ENCODE measurements at regions not wholly inside any gene's neighbourhood (a gene's known extent, or its start where the extent isn't known, plus 50 kb on each side); places are given as distances from the start of the nearest gene placed in this dataset.

GRCh38 chr5:14953075-14953607, 81.6 kb upstream of the ANKH start:
- TF ChIP-seq, protein P1, sequence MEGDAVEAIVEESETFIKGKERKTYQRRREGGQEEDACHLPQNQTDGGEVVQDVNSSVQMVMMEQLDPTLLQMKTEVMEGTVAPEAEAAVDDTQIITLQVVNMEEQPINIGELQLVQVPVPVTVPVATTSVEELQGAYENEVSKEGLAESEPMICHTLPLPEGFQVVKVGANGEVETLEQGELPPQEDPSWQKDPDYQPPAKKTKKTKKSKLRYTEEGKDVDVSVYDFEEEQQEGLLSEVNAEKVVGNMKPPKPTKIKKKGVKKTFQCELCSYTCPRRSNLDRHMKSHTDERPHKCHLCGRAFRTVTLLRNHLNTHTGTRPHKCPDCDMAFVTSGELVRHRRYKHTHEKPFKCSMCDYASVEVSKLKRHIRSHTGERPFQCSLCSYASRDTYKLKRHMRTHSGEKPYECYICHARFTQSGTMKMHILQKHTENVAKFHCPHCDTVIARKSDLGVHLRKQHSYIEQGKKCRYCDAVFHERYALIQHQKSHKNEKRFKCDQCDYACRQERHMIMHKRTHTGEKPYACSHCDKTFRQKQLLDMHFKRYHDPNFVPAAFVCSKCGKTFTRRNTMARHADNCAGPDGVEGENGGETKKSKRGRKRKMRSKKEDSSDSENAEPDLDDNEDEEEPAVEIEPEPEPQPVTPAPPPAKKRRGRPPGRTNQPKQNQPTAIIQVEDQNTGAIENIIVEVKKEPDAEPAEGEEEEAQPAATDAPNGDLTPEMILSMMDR (conservative IDR thresholded peaks at IDR 0.05; ENCODE audit: low read depth, low read length), result no peak
- TF ChIP-seq EZH2 (IDR thresholded peaks at IDR 0.05; ENCODE audit: low read length, unreplicated experiment) (no peak), EZH2phosphoT487 (IDR thresholded peaks at IDR 0.05; ENCODE audit: borderline replicate concordance, low read length) (no peak)

All from PC-3 (cell line).